ENCODE measurements at regions not wholly inside any gene's neighbourhood (a gene's known extent, or its start where the extent isn't known, plus 50 kb on each side); places are given as distances from the start of the nearest gene placed in this dataset.
"Not testable (repeated sequence)": the region's sequence is repeated elsewhere in the genome, so short reads cannot be mapped to it uniquely, and the experiment has no call there.

DNA sequence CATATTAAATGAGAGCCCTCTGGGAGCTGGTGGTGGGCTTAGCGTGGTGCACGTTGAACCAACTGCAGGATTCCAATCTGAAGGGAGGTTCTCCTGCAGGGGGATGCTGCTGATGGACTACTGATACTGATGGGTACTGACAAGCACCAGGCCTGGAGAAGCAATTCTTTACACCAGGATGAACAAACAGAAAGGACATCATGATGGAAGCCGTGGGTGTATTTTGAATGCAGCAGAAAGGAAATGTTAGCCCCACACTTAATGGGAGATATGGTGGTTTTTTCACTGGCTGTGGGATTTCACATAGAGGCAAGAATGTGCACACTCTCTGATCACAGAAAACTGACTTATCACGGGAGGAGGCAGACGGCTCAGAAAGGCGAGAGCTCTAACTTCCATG lies 299.7 kb downstream of the TEX29 start:
- no peak for DNase-seq
- Mint-ChIP-seq H3K27me3 (ENCODE audit: low read depth) (no peaks in the 10 kb centered on the region), H3K4me1 (ENCODE audit: low read depth) (no peaks in the 10 kb centered on the region), H3K36me3 (ENCODE audit: insufficient read depth) (no peaks in the 10 kb centered on the region), H3K4me3 (no peak overlapping the region), H3K9me3 (no peaks in the 10 kb centered on the region)
- no peak for ATAC-seq

DNA sequence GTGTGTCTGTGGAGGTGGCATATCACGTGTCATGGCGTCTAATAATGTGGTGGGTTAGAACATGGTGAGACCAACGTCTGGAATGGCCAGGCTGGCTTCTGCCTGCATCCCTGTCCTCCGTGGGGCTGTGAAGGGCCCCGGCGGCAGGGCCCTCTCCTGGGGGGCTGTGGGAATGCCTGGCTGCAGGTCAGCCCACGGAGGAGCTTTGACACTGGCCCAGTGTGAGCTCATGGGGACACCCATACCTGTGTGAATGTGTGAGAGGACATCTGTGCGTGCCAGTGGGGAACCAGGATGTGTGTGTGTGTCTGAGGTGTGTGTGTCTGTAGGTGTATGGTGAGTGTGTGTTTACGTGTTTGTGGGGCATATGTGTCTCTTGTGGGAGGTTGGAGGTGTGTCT lies 300.1 kb downstream of the TEX29 start:
- H3K27me3 Mint-ChIP-seq (ENCODE audit: low read depth): no peaks in the 10 kb centered on the region
- no peaks in the 10 kb centered on the region for H3K4me1 Mint-ChIP-seq (ENCODE audit: low read depth)
- no peak overlapping the region for H3K4me3 Mint-ChIP-seq
- no peak for DNase-seq
- no peak for ATAC-seq
- H3K9me3 Mint-ChIP-seq: no peaks in the 10 kb centered on the region
- H3K36me3 Mint-ChIP-seq (ENCODE audit: insufficient read depth): no peaks in the 10 kb centered on the region

DNA sequence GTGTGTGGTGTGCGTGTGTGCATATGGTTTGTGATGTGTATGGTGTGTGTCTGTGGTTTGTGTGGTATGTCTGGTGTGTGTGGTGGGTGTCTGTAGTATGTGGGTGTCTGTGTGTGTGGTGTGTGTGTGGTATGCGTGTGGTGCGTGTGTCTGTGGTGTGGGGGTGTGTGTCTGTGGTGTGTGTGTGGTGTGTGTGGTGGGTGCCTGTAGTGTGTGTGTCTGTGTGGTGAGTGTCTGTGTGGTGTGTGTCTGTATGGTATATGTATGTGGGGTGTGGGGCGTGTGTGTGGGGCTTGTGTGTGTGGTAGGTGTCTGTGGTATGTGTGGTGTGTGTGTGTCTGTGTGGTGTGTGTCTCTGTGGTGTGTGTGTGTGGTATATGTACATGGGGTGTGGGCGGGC lies 300.7 kb downstream of the TEX29 start:
- no peaks in the 10 kb centered on the region for H3K4me1 Mint-ChIP-seq (ENCODE audit: low read depth)
- no peak for DNase-seq

DNA sequence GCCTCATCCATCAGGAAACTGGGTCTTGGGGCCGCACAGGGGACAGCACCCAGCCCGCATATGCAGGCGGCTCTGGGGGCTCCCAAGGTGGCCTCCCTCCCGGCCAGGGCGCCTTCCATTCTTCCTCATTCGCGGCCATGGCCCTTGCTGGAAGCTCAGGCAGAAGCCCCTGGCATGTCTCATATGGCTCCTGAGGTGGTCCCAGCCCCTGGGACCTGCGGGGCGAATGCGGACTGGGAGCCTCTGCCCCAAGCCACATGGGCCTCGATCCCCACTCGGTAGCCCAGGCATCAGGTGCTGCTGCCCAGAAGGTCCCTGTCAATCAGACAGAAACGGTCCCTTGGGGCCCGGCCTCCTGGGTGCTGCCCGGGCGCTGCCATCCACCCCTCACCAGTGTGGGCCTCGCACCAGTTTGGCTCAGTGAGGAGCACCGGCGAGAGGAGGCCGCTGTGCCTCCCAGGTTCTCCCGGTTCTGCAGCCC lies 301.6 kb downstream of the TEX29 start:
- H3K27me3 Mint-ChIP-seq (ENCODE audit: low read depth): no peaks in the 10 kb centered on the region
- ATAC-seq: no peak
- no peaks in the 10 kb centered on the region for H3K4me1 Mint-ChIP-seq (ENCODE audit: low read depth)
- no peaks in the 10 kb centered on the region for H3K36me3 Mint-ChIP-seq (ENCODE audit: insufficient read depth)
- H3K4me3 Mint-ChIP-seq: no peak overlapping the region
- no peak for DNase-seq
- no peaks in the 10 kb centered on the region for H3K9me3 Mint-ChIP-seq

More for the DNA sequence above, 300.7 kb downstream of the TEX29 start:
- no peak for ATAC-seq
- Mint-ChIP-seq H3K27me3 (ENCODE audit: low read depth) (no peaks in the 10 kb centered on the region), H3K9me3 (no peaks in the 10 kb centered on the region), H3K36me3 (ENCODE audit: insufficient read depth) (no peaks in the 10 kb centered on the region), H3K4me3 (no peak overlapping the region)

DNA sequence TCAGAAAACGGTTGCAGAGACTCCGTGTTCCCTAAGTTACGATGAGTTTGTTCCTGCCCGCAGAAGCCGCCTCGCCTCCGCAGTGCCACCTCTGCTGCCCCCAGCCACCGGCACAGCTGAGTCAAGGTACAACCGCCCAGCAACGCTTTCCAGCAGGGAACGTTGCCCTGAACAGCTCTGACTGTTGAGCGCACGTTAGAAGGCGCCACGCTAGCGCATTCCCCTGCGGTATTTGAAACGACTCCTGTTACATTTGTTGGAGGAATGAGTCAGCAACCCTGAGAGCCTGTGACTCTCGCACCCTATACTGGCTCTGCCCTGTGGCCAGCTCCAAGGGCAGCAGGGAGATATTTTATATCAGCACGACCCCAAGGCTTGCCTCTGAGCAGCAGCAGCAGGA lies 302.8 kb downstream of the TEX29 start:
- H3K4me1 Mint-ChIP-seq (ENCODE audit: low read depth): no peaks in the 10 kb centered on the region
- H3K9me3 Mint-ChIP-seq: no peaks in the 10 kb centered on the region
- no peak overlapping the region for H3K4me3 Mint-ChIP-seq
- no peaks in the 10 kb centered on the region for H3K36me3 Mint-ChIP-seq (ENCODE audit: insufficient read depth)
- no peaks in the 10 kb centered on the region for H3K27me3 Mint-ChIP-seq (ENCODE audit: low read depth)
- DNase-seq (no peak), ATAC-seq (no peak)

DNA sequence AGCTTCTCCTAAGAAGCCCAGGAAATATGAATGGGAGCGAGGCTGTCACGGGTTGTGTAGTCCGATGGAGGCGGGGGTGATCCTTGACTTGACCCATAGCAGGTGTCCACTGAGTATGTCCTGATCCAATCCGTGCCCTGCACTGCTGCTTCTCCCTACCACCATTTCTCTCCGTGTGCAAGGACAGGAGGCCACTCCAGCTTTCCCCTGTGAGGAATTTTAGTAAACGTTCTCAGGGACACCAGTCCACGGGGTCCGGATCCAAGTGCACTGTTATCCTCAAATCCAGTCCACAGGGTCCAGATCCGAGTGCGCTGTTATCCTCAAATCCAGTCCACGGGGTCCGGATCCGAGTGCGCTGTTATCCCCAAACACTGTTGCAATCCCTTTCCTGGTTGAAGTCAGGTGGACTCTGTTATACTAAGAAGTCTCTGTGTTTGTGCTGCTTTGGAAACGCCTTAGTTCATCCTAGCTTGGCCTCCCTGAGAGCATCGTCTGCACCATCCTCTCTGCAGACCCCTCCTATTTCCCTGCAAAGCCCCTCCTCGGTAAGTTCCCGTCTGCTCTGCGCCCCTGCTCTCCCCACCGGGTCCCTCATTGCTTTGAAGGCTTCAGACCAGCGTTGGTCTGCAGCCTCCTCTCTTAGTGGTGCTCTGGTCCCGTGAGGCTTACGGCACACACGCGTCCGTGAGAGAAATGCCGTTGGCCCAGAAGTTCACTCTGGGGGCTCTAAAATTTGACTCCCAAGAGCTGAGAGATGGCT lies 303.5 kb downstream of the TEX29 start:
- H3K4me1 Mint-ChIP-seq (ENCODE audit: low read depth): no peaks in the 10 kb centered on the region
- no peak for ATAC-seq
- H3K9me3 Mint-ChIP-seq: no peaks in the 10 kb centered on the region
- H3K4me3 Mint-ChIP-seq: no peak overlapping the region
- no peaks in the 10 kb centered on the region for H3K36me3 Mint-ChIP-seq (ENCODE audit: insufficient read depth)
- no peak for DNase-seq
- H3K27me3 Mint-ChIP-seq (ENCODE audit: low read depth): no peaks in the 10 kb centered on the region

DNA sequence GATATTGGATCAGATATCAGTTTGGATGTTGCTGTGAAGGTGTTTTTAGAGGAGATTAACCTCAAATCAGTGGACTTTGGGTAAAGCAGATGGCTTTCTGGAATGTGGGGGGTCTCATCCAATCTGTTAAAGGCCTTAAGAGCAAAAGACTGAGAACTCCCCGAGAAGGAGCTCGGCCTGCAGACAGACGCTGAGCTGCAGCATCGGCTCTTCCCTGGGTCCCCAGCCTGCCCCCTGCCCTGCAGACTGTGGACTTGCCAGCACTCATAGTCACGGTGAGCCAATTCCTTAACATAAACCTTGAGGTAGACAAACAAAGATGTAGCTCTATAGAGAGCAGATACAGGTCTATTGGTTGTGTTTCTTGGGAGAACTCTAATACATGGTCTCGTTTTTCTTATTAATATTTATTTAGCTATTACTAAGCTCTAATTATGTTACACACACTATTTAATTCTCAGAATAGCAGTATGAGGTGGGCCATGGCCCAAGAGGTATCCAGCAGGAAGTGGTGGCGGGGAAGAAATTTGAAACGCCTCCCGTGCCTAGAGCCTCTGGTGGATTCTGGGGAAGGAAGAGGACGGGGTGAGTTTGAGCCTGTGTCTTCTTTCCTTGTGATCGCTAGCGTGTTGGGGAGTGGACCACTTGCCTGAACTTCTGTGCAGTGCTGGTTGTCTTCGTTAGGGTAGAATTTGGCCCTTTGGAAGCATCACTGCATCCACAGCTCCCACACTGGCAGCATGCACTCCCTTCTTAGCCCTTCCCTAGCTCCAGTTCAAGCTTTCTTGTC lies 305.3 kb downstream of the TEX29 start:
- H3K27me3 Mint-ChIP-seq (ENCODE audit: low read depth): no peaks in the 10 kb centered on the region
- DNase-seq: no peak
- no peaks in the 10 kb centered on the region for H3K9me3 Mint-ChIP-seq
- no peak overlapping the region for H3K4me3 Mint-ChIP-seq
- no peak for ATAC-seq
- H3K36me3 Mint-ChIP-seq (ENCODE audit: insufficient read depth): no peaks in the 10 kb centered on the region
- H3K4me1 Mint-ChIP-seq (ENCODE audit: low read depth): no peaks in the 10 kb centered on the region

DNA sequence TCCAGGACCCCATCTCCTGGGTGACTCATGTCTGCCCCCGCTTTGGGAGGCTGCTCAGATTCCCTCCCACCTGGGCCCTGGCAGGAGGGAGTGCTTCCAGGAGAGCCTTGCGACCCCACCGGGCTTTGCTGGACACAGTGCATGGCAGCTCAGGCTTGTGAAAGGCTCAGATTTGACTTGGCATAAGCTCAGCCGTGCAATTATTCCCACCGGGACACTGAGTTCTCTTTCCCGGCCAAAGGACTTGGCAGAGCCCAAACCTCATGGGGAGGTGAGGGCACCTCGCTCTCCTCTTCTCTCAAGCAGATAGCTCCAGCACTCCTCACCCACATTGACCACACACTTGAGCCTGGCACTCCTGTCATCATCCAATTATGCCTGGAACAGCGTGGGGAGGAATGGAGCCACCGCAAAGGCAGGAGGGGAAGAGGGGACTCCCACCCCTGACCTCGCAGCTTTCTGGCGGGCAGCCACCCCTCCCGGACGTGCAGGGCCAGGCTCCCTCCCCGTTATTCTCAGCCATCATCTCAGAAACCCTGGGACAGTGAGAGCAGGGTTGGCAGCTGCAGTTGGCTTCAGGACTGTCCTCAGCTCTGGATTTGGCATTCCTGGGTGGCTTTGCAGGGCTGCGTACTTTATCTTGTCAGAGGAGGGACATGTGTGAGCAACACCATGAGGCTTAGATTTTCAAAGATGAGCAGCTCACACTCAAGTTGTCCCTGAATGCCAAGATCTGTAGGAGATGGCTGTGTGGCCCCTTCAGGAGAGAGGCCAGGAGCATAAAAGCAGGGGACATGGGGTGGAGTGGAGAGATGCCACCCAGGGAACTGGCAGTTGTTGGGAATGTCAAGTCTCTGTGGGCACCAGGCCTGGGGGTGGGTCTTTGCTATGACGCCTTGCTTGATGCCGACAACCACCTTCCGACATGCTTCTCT lies 306.2 kb downstream of the TEX29 start:
- Mint-ChIP-seq H3K4me1 (ENCODE audit: low read depth) (no peaks in the 10 kb centered on the region), H3K27me3 (ENCODE audit: low read depth) (no peaks in the 10 kb centered on the region), H3K9me3 (no peaks in the 10 kb centered on the region), H3K36me3 (ENCODE audit: insufficient read depth) (no peaks in the 10 kb centered on the region), H3K4me3 (no peak overlapping the region)
- DNase-seq (no peak), ATAC-seq (no peak)

DNA sequence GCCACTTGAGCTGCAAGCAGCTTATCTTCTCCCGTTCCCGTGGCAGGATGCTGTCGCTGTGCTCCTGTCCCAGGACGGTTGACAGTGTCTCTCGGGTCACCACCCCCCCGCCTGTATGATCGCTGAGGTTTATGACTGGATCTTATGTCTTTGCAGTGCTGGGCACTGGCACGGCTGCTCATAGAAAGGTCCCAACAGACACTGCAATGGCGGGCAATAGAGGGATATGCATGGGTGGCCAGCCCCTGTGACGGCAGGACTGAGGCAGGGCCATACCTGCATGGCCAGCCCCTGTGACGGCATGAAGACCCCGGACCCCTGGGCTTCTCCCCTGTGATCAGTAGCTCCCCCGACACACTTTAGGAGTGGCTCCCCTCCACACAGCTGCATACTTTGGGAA lies 307.2 kb downstream of the TEX29 start:
- ATAC-seq (no peak), DNase-seq (no peak)
- no peaks in the 10 kb centered on the region for H3K36me3 Mint-ChIP-seq (ENCODE audit: insufficient read depth)
- H3K4me1 Mint-ChIP-seq (ENCODE audit: low read depth): no peaks in the 10 kb centered on the region
- H3K9me3 Mint-ChIP-seq: no peaks in the 10 kb centered on the region
- H3K27me3 Mint-ChIP-seq (ENCODE audit: low read depth): no peaks in the 10 kb centered on the region
- H3K4me3 Mint-ChIP-seq: no peak overlapping the region

DNA sequence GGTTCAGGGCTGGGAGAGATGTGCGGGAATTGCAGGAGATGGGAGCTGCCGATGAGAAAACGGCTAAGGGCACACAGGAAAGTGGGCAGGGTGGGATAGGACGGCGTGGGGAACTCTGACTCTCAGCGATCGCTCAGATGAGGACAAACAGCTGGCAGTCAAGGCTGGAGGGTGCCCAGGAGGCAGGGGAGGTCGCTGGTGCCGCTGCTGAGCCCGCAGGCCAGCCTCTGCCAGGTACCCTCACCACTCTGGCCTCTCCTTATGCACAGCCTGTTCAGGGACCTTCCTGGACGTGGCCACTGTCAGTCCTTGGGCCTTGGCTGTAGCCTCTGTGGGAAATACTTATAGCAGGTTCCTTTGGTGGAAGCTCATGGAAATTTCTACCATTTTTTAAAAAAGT lies 308.6 kb downstream of the TEX29 start:
- H3K36me3 Mint-ChIP-seq (ENCODE audit: insufficient read depth): no peaks in the 10 kb centered on the region
- H3K27me3 Mint-ChIP-seq (ENCODE audit: low read depth): no peaks in the 10 kb centered on the region
- no peaks in the 10 kb centered on the region for H3K9me3 Mint-ChIP-seq
- H3K4me1 Mint-ChIP-seq (ENCODE audit: low read depth): no peaks in the 10 kb centered on the region
- H3K4me3 Mint-ChIP-seq: no peak overlapping the region
- DNase-seq (no peak), ATAC-seq (no peak)

DNA sequence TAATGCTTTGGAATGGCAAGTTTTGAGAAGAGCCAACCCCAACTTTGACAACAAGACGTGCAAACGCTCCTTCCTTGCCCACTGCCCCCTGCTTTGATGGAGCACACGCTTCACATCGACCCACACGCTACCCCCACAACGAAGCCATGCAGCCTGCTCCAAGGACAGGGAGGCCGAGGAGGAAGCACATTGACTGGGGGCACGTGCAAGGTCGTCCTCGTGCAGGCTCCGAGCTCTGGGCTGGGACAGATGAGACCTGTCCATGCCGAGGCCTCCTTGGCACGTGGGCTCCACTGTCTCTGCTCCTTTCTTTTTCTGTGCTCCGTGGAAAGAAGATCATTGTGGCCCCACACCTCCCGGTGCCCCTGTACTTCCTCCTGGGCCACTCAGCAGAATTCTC lies 309.0 kb downstream of the TEX29 start:
- DNase-seq (no peak), ATAC-seq (no peak)
- Mint-ChIP-seq H3K4me3 (no peak overlapping the region), H3K4me1 (ENCODE audit: low read depth) (no peaks in the 10 kb centered on the region), H3K9me3 (no peaks in the 10 kb centered on the region), H3K27me3 (ENCODE audit: low read depth) (no peaks in the 10 kb centered on the region), H3K36me3 (ENCODE audit: insufficient read depth) (no peaks in the 10 kb centered on the region)

DNA sequence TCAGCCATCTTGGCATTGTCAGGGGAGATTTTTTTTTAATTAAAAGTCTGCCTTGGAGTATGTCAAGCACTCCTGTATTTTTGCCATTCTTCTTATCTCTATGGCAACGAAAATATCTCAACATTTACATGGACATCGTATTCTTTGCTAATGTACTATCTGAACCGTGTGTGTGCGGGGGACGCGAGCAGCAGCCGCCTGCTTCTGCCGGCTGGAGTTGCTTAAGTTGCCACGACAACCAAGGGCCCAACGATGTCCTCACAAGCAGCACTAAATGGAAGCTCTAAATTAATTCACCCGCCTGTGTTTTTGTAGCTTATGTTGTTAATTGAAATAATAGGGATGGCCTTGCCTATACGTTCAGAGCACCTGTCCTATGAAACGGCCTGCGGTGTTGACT lies 309.5 kb downstream of the TEX29 start:
- Mint-ChIP-seq H3K4me1 (ENCODE audit: low read depth) (no peaks in the 10 kb centered on the region), H3K27me3 (ENCODE audit: low read depth) (no peaks in the 10 kb centered on the region), H3K36me3 (ENCODE audit: insufficient read depth) (no peaks in the 10 kb centered on the region), H3K4me3 (no peak overlapping the region), H3K9me3 (no peaks in the 10 kb centered on the region)
- ATAC-seq (no peak), DNase-seq (no peak)

DNA sequence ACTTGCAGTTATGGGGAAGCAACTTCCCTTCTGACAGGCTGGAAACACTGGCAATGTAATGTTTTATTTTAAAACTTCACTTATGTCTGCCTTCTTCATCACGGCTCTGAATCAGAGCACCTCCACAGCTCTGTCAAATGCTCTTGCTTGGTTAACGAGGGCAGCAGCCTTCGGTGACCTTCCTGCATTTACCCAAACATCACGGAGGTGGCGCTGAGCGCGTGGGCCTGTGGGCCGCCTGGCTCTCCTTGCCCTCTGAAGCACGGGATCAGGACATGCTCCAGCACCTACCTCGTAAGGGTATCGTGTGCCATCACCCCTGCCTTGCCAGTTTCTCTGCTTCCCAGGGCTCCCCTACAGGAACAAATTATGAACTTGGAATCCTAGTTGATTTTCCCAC lies 310.0 kb downstream of the TEX29 start:
- no peaks in the 10 kb centered on the region for H3K4me1 Mint-ChIP-seq (ENCODE audit: low read depth)
- H3K36me3 Mint-ChIP-seq (ENCODE audit: insufficient read depth): no peaks in the 10 kb centered on the region
- DNase-seq (no peak), ATAC-seq (no peak)
- H3K9me3 Mint-ChIP-seq: no peaks in the 10 kb centered on the region
- no peaks in the 10 kb centered on the region for H3K27me3 Mint-ChIP-seq (ENCODE audit: low read depth)
- H3K4me3 Mint-ChIP-seq: no peak overlapping the region

DNA sequence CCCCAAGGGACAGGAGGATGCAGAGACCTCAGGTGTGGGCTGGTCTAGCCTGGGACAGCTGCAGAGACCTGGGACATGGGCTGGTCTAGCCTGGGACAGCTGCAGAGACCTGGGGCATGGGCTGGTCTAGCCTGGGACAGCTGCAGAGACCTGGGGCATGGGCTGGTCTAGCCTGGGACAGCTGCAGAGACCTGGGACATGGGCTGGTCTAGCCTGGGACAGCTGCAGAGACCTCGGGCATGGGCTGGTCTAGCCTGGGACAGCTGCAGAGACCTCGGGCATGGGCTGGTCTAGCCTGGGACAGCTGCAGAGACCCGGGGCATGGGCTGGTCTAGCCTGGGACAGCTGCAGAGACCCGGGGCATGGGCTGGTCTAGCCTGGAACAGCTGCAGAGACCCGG lies 310.8 kb downstream of the TEX29 start:
- H3K9me3 Mint-ChIP-seq; H3K36me3 Mint-ChIP-seq (ENCODE audit: insufficient read depth); ATAC-seq; DNase-seq; H3K27me3 Mint-ChIP-seq (ENCODE audit: low read depth); H3K4me3 Mint-ChIP-seq; H3K4me1 Mint-ChIP-seq (ENCODE audit: low read depth): not testable (repeated sequence)

All from activated T-cell treated with anti-CD3 and anti-CD28 coated beads, Interleukin-2, amount 50 U/mL, for 4 hours (primary cell).